ENCODE measurements at regions not wholly inside any gene's neighbourhood (a gene's known extent, or its start where the extent isn't known, plus 50 kb on each side); places are given as distances from the start of the nearest gene placed in this dataset.

GRCh38 chr19:31706691-31707620 lies 357.7 kb upstream of the TSHZ3 start:
- no peak for DNase-seq (ENCODE audit: low read depth, low spot score)

- DNase-seq (ENCODE audit: low read depth, low spot score) = no peak
These were observed 359.3 kb upstream of the TSHZ3 start for GRCh38 chr19:31708520-31708919.

- DNase-seq (ENCODE audit: low read depth, low spot score) = no peak
These were observed 360.2 kb upstream of the TSHZ3 start for GRCh38 chr19:31709476-31709875.

- DNase-seq (ENCODE audit: low read depth, low spot score) = no peak
These were observed 366.2 kb upstream of the TSHZ3 start for GRCh38 chr19:31715249-31715945.

GRCh38 chr19:31716826-31717225 lies 367.6 kb upstream of the TSHZ3 start:
- DNase-seq (ENCODE audit: low read depth, low spot score) = no peak

- no peak for DNase-seq (ENCODE audit: low read depth, low spot score)
These were observed 368.2 kb upstream of the TSHZ3 start for GRCh38 chr19:31717269-31717923.

- DNase-seq (ENCODE audit: low read depth, low spot score) = no peak
These were observed 368.8 kb upstream of the TSHZ3 start for GRCh38 chr19:31718032-31718431.

- DNase-seq (ENCODE audit: low read depth, low spot score) = no peak
These were observed 369.7 kb upstream of the TSHZ3 start for GRCh38 chr19:31718898-31719297.

- DNase-seq (ENCODE audit: low read depth, low spot score) = no peak
These were observed 373.9 kb upstream of the TSHZ3 start for GRCh38 chr19:31723101-31723500.

GRCh38 chr19:31725051-31725450 lies 375.8 kb upstream of the TSHZ3 start:
- no peak for DNase-seq (ENCODE audit: low read depth, low spot score)

- no peak for DNase-seq (ENCODE audit: low read depth, low spot score)
These were observed 378.3 kb upstream of the TSHZ3 start for GRCh38 chr19:31727536-31727935.

- no peak for DNase-seq (ENCODE audit: low read depth, low spot score)
These were observed 381.0 kb upstream of the TSHZ3 start for GRCh38 chr19:31730270-31730669.

- DNase-seq (ENCODE audit: low read depth, low spot score) = no peak
These were observed 384.4 kb upstream of the TSHZ3 start for GRCh38 chr19:31733591-31733990.

GRCh38 chr19:31742249-31742648 lies 393.0 kb upstream of the TSHZ3 start:
- DNase-seq (ENCODE audit: low read depth, low spot score) = no peak

- no peak for DNase-seq (ENCODE audit: low read depth, low spot score)
These were observed 396.5 kb upstream of the TSHZ3 start for GRCh38 chr19:31745731-31746130.

GRCh38 chr19:31749231-31749630 lies 400.0 kb upstream of the TSHZ3 start:
- no peak for DNase-seq (ENCODE audit: low read depth, low spot score)

- DNase-seq (ENCODE audit: low read depth, low spot score) = no peak
These were observed 410.1 kb upstream of the TSHZ3 start for GRCh38 chr19:31759359-31759758.

- DNase-seq (ENCODE audit: low read depth, low spot score) = no peak
These were observed 412.2 kb upstream of the TSHZ3 start for GRCh38 chr19:31761281-31761913.

- DNase-seq (ENCODE audit: low read depth, low spot score) = no peak
These were observed 421.0 kb upstream of the TSHZ3 start for GRCh38 chr19:31770223-31770622.

GRCh38 chr19:31772915-31773314 lies 423.7 kb upstream of the TSHZ3 start:
- no peak for DNase-seq (ENCODE audit: low read depth, low spot score)

- no peak for DNase-seq (ENCODE audit: low read depth, low spot score)
These were observed 432.3 kb upstream of the TSHZ3 start for GRCh38 chr19:31781542-31781941.

GRCh38 chr19:31783592-31783991 lies 434.4 kb upstream of the TSHZ3 start:
- DNase-seq (ENCODE audit: low read depth, low spot score) = no peak

All from activated naive CD8-positive, alpha-beta T cell treated with anti-CD3 and anti-CD28 coated beads, Interleukin-2, amount 50 U/mL, for 16 hours (primary cell).